ENCODE measurements at regions not wholly inside any gene's neighbourhood (a gene's known extent, or its start where the extent isn't known, plus 50 kb on each side); places are given as distances from the start of the nearest gene placed in this dataset.

GRCh38 chr11:122279194-122279593 is 163.2 kb upstream of the BLID start:
- no peak overlapping the region for H3K27ac ChIP-seq
- no peaks in the 10 kb centered on the region for H3K27me3 ChIP-seq
- H3K4me1 ChIP-seq (ENCODE audit: control insufficient read depth in 1 of 2, insufficient read depth in 1 of 2, low read depth in 1 of 2, low read length in 1 of 2) = peaks cover 0 to 4% of the 10 kb centered on the region in 2 experiments
- no peak for TF ChIP-seq CTCF (IDR thresholded peaks at IDR 0.05)
- no peaks in the 10 kb centered on the region for H3K36me3 ChIP-seq
- no peaks in the 10 kb centered on the region for H3K9me3 ChIP-seq
- no peak overlapping the region for H3K4me3 ChIP-seq (ENCODE audit: low read depth in 1 of 2, low read length in 1 of 2)

- Histone ChIP-seq H3K9me3 (no peaks in the 10 kb centered on the region), H3K27ac (no peak overlapping the region), H3K4me3 (ENCODE audit: low read depth in 1 of 2, low read length in 1 of 2) (no peak overlapping the region), H3K4me1 (ENCODE audit: control insufficient read depth in 1 of 2, insufficient read depth in 1 of 2, low read depth in 1 of 2, low read length in 1 of 2) (peaks cover 0 to 4% of the 10 kb centered on the region in 2 experiments), H3K36me3 (no peaks in the 10 kb centered on the region), H3K27me3 (no peaks in the 10 kb centered on the region)
- no peak for TF ChIP-seq CTCF (IDR thresholded peaks at IDR 0.05)
Observed at GRCh38 chr11:122277493-122277892, 161.5 kb upstream of the BLID start.

GRCh38 chr11:122276221-122276620 is 160.2 kb upstream of the BLID start:
- Histone ChIP-seq H3K4me1 (ENCODE audit: control insufficient read depth in 1 of 2, insufficient read depth in 1 of 2, low read depth in 1 of 2, low read length in 1 of 2) (peaks cover 0 to 4% of the 10 kb centered on the region in 2 experiments), H3K27ac (no peak overlapping the region), H3K4me3 (ENCODE audit: low read depth in 1 of 2, low read length in 1 of 2) (no peak overlapping the region), H3K27me3 (no peaks in the 10 kb centered on the region), H3K36me3 (no peaks in the 10 kb centered on the region), H3K9me3 (no peaks in the 10 kb centered on the region)
- no peak for TF ChIP-seq CTCF (IDR thresholded peaks at IDR 0.05)

- peaks cover 0 to 1% of the 10 kb centered on the region in 2 experiments for H3K4me1 ChIP-seq (ENCODE audit: control insufficient read depth in 1 of 2, insufficient read depth in 1 of 2, low read depth in 1 of 2, low read length in 1 of 2)
- H3K27ac ChIP-seq = no peak overlapping the region
- H3K9me3 ChIP-seq = no peaks in the 10 kb centered on the region
- H3K27me3 ChIP-seq = no peaks in the 10 kb centered on the region
- no peaks in the 10 kb centered on the region for H3K36me3 ChIP-seq
- TF ChIP-seq CTCF (IDR thresholded peaks at IDR 0.05) = no peak
- H3K4me3 ChIP-seq (ENCODE audit: low read depth in 1 of 2, low read length in 1 of 2) = no peak overlapping the region
Observed at GRCh38 chr11:122275508-122275907, 159.5 kb upstream of the BLID start.

- no peaks in the 10 kb centered on the region for H3K36me3 ChIP-seq
- H3K4me3 ChIP-seq (ENCODE audit: low read depth in 1 of 2, low read length in 1 of 2) = no peak overlapping the region
- H3K27ac ChIP-seq = no peak overlapping the region
- no peaks in the 10 kb centered on the region for H3K4me1 ChIP-seq (ENCODE audit: control insufficient read depth in 1 of 2, insufficient read depth in 1 of 2, low read depth in 1 of 2, low read length in 1 of 2)
- TF ChIP-seq CTCF (IDR thresholded peaks at IDR 0.05) = no peak
- no peaks in the 10 kb centered on the region for H3K9me3 ChIP-seq
- H3K27me3 ChIP-seq = no peaks in the 10 kb centered on the region
Observed at GRCh38 chr11:122273476-122274191, 157.6 kb upstream of the BLID start.

Measured in neutrophil (primary cell).